DOHH2 (cell line): ENCODE measurements at regions not wholly inside any gene's neighbourhood (a gene's known extent, or its start where the extent isn't known, plus 50 kb on each side); places are given as distances from the start of the nearest gene placed in this dataset.
"Not testable (repeated sequence)": the region's sequence is repeated elsewhere in the genome, so short reads cannot be mapped to it uniquely, and the experiment has no call there.

ENCODE experiments used
- CTCF ChIP-seq: fragments of 200-600 bp; sonication (generic); IDR thresholded peaks from one replicate; pipeline ENCODE4 v1.5.1; 2014; ENCODE audit warnings: antibody characterized with exemption, mild to moderate bottlenecking, low read depth, low read length; ENCODE audit not compliant: poor library complexity, severe bottlenecking
- EZH2phosphoT487 ChIP-seq: fragments of 200-600 bp; sonication (generic); IDR thresholded peaks from 2 replicates; pipeline ENCODE4 v1.6.1; 2017; ENCODE audit warnings: borderline replicate concordance, mild to moderate bottlenecking, antibody characterized with exemption, low read length, moderate library complexity, mixed read lengths

GRCh38 chr21:9006553-9007323, 1514.6 kb upstream of the TPTE start:
- not testable (repeated sequence) for TF ChIP-seq CTCF, EZH2phosphoT487
